NCI-H510A (cell line): ENCODE measurements at regions not wholly inside any gene's neighbourhood (a gene's known extent, or its start where the extent isn't known, plus 50 kb on each side); places are given as distances from the start of the nearest gene placed in this dataset.
A peak's percentile ranks its signal among the peaks of the same experiment; 100 is the strongest.

Experiments
- DNase-seq: peaks from one replicate; lab custom pipeline; 2025; lab: John Stamatoyannopoulos, UW

- no peak for DNase-seq
Measured at GRCh38 chr17:77725846-77726245, 232.7 kb upstream of the TNRC6C start.

GRCh38 chr17:77726549-77727006 is 231.9 kb upstream of the TNRC6C start:
- DNase-seq, result no peak

- no peak for DNase-seq
Measured at GRCh38 chr17:77727037-77727615, 231.4 kb upstream of the TNRC6C start.

- DNase-seq, result no peak
Measured at GRCh38 chr17:77728474-77728795, 230.1 kb upstream of the TNRC6C start.

- DNase-seq, result no peak
Measured at GRCh38 chr17:77728871-77729270, 229.6 kb upstream of the TNRC6C start.

- no peak for DNase-seq
Measured at GRCh38 chr17:77729587-77729986, 228.9 kb upstream of the TNRC6C start.

GRCh38 chr17:77730376-77730775 is 228.1 kb upstream of the TNRC6C start:
- DNase-seq, result no peak

GRCh38 chr17:77733576-77734296 is 224.8 kb upstream of the TNRC6C start:
- no peak for DNase-seq

GRCh38 chr17:77734371-77735080 is 224.0 kb upstream of the TNRC6C start:
- peak; percentile 83 for DNase-seq

GRCh38 chr17:77735081-77735565 is 223.4 kb upstream of the TNRC6C start:
- DNase-seq, result peak; percentile 98

GRCh38 chr17:77735566-77736198 is 222.8 kb upstream of the TNRC6C start:
- DNase-seq, result peak; percentile 98

- peak; percentile 86 for DNase-seq
Measured at GRCh38 chr17:77736199-77736585, 222.3 kb upstream of the TNRC6C start.

- DNase-seq, result no peak
Measured at GRCh38 chr17:77736721-77737120, 221.8 kb upstream of the TNRC6C start.

- peak; percentile 90 for DNase-seq
Measured at GRCh38 chr17:77737442-77738265, 220.8 kb upstream of the TNRC6C start.

- no peak for DNase-seq
Measured at GRCh38 chr17:77738751-77739531, 219.6 kb upstream of the TNRC6C start.

GRCh38 chr17:77740481-77740880 is 218.0 kb upstream of the TNRC6C start:
- no peak for DNase-seq

- no peak for DNase-seq
Measured at GRCh38 chr17:77741109-77741508, 217.4 kb upstream of the TNRC6C start.

- no peak for DNase-seq
Measured at GRCh38 chr17:77742579-77742978, 215.9 kb upstream of the TNRC6C start.

GRCh38 chr17:77744066-77744988 is 214.2 kb upstream of the TNRC6C start:
- DNase-seq, result no peak

GRCh38 chr17:77745702-77746101 is 212.8 kb upstream of the TNRC6C start:
- no peak for DNase-seq
